IPS DF 6.9 (cell line): ENCODE measurements at regions not wholly inside any gene's neighbourhood (a gene's known extent, or its start where the extent isn't known, plus 50 kb on each side); places are given as distances from the start of the nearest gene placed in this dataset.

ENCODE experiments used
- DNase-seq: peaks from one replicate; pipeline ENCODE4 v3.0.0-alpha.2; 2013; ENCODE audit warnings: low read depth, low spot score
- H3K27ac ChIP-seq: one replicate; pipeline ENCODE4 v1.5.1; 2013; ENCODE audit warnings: low read length, control low read depth
- H3K27me3 ChIP-seq: 2 replicates; pipeline ENCODE4 v1.6.1; 2013; ENCODE audit warnings: mild to moderate bottlenecking, low read length; ENCODE audit not compliant: control insufficient read depth, insufficient read depth
- H3K36me3 ChIP-seq: 2 replicates; pipeline ENCODE4 v1.6.1; 2013; ENCODE audit warnings: low read length; ENCODE audit not compliant: control insufficient read depth, insufficient read depth
- H3K4me1 ChIP-seq: 2 replicates; pipeline ENCODE4 v1.6.1; 2013; ENCODE audit warnings: low read length; ENCODE audit not compliant: control insufficient read depth, insufficient read depth
- H3K4me3 ChIP-seq: 2 replicates; pipeline ENCODE4 v1.5.1; 2013; ENCODE audit warnings: mild to moderate bottlenecking, low read length
- H3K9me3 ChIP-seq: 2 replicates; pipeline ENCODE4 v1.6.1; 2013; ENCODE audit warnings: low read length, inconsistent platforms; ENCODE audit not compliant: control insufficient read depth, insufficient read depth
- WGBS: extraction: QIAGEN DNeasy Blood & Tissue Kit; methylation state at CpG from one replicate; pipeline ENCODE4 v1.1.7; 2013; ENCODE audit warnings: mixed read lengths, missing lambda C conversion rate; ENCODE audit not compliant: insufficient read length, insufficient coverage; 5-methylcytosine and 5-hydroxymethylcytosine counted together

GRCh38 chr15:91517491-91518200 lies 335.9 kb upstream of the SLCO3A1 start:
- no peak overlapping the region for H3K27ac ChIP-seq
- no peak overlapping the region for H3K4me3 ChIP-seq
- no peak for DNase-seq
- H3K4me1 ChIP-seq = no peaks in the 10 kb centered on the region
- no peaks in the 10 kb centered on the region for H3K27me3 ChIP-seq
- no peaks in the 10 kb centered on the region for H3K9me3 ChIP-seq
- WGBS = no CpG with 5 or more reads among the region's 4 CpGs
- no peaks in the 10 kb centered on the region for H3K36me3 ChIP-seq

DNA sequence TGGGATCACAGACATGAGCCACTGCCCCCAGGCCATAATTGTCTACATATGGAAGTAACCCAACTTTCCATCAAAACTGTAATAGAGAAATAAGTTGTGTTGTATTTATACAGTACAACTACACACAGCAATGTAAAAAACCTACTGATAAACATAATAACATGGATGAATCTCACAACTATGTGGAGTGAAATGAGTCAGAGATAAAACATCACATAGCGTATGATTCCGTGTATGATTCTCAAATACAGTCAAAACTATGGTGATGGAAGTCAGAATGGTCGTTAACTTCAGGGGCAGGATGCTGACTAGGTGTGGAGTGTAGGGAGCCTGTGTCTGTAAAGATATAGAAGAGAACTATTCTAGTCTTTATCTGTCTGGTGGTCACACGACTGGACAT lies 332.7 kb upstream of the SLCO3A1 start:
- WGBS = no CpG with 5 or more reads among the region's 4 CpGs

GRCh38 chr15:91521548-91521947 lies 332.0 kb upstream of the SLCO3A1 start:
- H3K9me3 ChIP-seq = no peaks in the 10 kb centered on the region; the same call in 1 of the 2 replicates
- no peaks in the 10 kb centered on the region for H3K27me3 ChIP-seq
- WGBS = no CpG with 5 or more reads among the region's 9 CpGs
- no peak overlapping the region for H3K27ac ChIP-seq
- no peak for DNase-seq
- H3K4me1 ChIP-seq = no peaks in the 10 kb centered on the region
- H3K36me3 ChIP-seq = no peaks in the 10 kb centered on the region
- H3K4me3 ChIP-seq = no peak overlapping the region

More for the DNA sequence above, 332.7 kb upstream of the SLCO3A1 start:
- Histone ChIP-seq H3K27ac (no peak overlapping the region), H3K4me3 (no peak overlapping the region), H3K9me3 (no peaks in the 10 kb centered on the region; the same call in 1 of the 2 replicates), H3K27me3 (no peaks in the 10 kb centered on the region), H3K36me3 (no peaks in the 10 kb centered on the region), H3K4me1 (no peaks in the 10 kb centered on the region)
- no peak for DNase-seq

DNA sequence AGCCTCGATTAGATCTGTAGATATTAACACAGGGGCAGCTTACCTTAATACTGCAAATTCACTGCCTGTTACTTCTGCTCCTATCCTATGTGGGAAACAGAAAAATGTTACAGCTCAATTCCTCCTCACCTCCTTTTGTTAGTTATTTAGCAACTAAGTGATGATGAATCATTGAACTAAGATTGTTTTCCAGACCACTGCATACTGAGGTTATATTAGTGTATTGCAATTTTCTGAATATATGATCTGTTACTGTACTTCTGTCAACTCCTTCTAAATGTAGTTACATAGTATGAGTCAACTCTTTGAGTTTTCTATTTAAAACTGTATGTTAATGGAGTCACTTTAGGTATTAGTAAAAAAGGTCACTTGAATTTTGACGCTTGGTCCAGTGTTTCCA lies 331.5 kb upstream of the SLCO3A1 start:
- H3K9me3 ChIP-seq = no peaks in the 10 kb centered on the region; the same call in 1 of the 2 replicates
- no CpG with 5 or more reads among the region's 2 CpGs for whole genome bisulfite sequencing
- H3K27me3 ChIP-seq = no peaks in the 10 kb centered on the region
- no peaks in the 10 kb centered on the region for H3K4me1 ChIP-seq
- no peak overlapping the region for H3K4me3 ChIP-seq
- DNase-seq = no peak
- no peak overlapping the region for H3K27ac ChIP-seq
- H3K36me3 ChIP-seq = no peaks in the 10 kb centered on the region

DNA sequence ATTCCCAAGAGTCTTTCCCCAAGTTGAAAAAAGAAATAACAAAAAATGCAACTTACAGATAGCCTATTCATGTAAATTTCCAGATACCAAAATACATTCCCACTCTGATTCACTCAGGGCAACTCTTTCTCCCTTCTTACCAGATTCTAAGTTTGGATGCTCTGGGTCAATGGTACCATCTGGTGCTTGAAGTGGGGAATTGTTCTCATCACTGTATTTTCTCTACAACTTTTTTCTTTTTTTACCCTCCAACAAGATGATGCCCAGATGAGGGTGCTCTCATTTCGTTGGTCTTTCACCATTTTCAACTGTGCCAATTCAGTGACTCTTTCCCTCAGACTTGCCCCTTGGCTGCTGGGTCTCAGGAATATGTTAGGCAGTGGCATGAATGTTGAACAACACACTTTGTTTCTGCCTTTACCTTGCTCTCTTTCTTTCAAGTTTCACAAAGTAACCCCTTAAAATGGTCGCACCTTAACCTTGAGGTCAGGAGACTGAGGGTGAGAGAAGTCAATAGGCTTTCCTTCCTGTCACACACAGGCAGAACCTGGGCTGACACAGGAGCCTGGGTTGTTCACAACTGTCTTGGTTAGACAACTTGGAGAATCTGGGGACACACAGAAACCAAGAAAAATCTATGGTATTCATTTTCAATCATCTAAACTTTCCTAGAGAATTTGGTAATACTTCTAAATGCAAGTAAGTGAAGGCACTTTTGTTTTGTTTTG lies 330.7 kb upstream of the SLCO3A1 start:
- WGBS = no CpG with 5 or more reads among the region's 2 CpGs
- Histone ChIP-seq H3K27ac (no peak overlapping the region), H3K27me3 (no peaks in the 10 kb centered on the region), H3K36me3 (no peaks in the 10 kb centered on the region), H3K4me3 (no peak overlapping the region), H3K9me3 (no peaks in the 10 kb centered on the region; the same call in 1 of the 2 replicates), H3K4me1 (no peaks in the 10 kb centered on the region)
- DNase-seq = no peak

- Histone ChIP-seq H3K36me3 (no peaks in the 10 kb centered on the region), H3K27ac (no peak overlapping the region), H3K4me1 (no peaks in the 10 kb centered on the region), H3K4me3 (no peak overlapping the region), H3K27me3 (no peaks in the 10 kb centered on the region), H3K9me3 (no peaks in the 10 kb centered on the region; the same call in 1 of the 2 replicates)
- no peak for DNase-seq
- WGBS = no CpG with 5 or more reads among the region's 1 CpG
These were observed 329.9 kb upstream of the SLCO3A1 start for GRCh38 chr15:91523596-91523995.

GRCh38 chr15:91524534-91524933 lies 329.0 kb upstream of the SLCO3A1 start:
- no peaks in the 10 kb centered on the region for H3K36me3 ChIP-seq
- no peaks in the 10 kb centered on the region for H3K27me3 ChIP-seq
- H3K4me3 ChIP-seq = no peak overlapping the region
- no peak for DNase-seq
- no peak overlapping the region for H3K27ac ChIP-seq
- H3K9me3 ChIP-seq = no peaks in the 10 kb centered on the region; the same call in 1 of the 2 replicates
- WGBS = no CpG with 5 or more reads among the region's 2 CpGs
- no peaks in the 10 kb centered on the region for H3K4me1 ChIP-seq

DNA sequence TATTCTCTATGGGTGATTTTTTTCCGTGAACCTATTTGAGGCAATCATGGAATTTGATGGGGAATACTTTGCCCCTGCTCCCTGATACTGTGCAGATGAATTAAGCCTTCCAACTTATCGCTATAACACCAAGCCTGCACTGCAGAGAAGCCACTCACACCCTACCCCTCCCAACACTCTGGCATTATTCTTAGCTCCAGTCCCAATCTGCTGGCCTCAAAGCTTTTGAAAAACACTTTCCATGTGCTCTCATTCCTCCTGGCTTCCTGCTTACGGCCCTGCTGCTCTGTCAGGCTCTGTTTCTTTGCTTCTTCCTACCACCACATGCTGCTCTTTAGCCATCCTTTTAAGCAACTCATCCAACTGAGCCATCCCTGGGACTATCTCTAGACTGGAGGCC lies 327.8 kb upstream of the SLCO3A1 start:
- Histone ChIP-seq H3K4me1 (no peaks in the 10 kb centered on the region), H3K27ac (no peak overlapping the region), H3K36me3 (no peaks in the 10 kb centered on the region), H3K9me3 (no peaks in the 10 kb centered on the region; the same call in 1 of the 2 replicates), H3K4me3 (no peak overlapping the region), H3K27me3 (no peaks in the 10 kb centered on the region)
- DNase-seq = no peak
- WGBS = no CpG with 5 or more reads among the region's 3 CpGs

DNA sequence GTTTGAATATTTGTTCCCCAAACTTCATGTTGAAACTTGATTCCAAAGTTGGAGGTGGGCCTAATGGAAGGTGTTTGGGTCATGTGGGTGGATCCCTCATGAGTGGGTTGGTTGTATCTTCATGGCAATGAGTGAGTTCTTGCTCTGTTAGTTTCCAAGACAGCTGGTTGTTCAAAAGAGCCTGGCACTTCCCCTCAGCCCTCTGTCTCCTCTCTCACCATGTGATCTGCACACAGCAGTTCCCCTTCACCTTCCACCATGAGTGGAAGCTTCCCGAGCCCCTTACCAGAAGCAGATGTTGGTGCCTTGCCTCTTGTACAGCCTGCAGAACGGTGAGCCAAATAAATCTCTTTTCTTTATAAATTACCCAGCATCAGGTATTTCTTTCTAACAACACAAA lies 327.1 kb upstream of the SLCO3A1 start:
- no peak overlapping the region for H3K27ac ChIP-seq
- WGBS = no CpG with 5 or more reads among the region's 2 CpGs
- no peak for DNase-seq
- H3K36me3 ChIP-seq = no peaks in the 10 kb centered on the region
- H3K27me3 ChIP-seq = no peaks in the 10 kb centered on the region
- no peaks in the 10 kb centered on the region for H3K4me1 ChIP-seq
- no peak overlapping the region for H3K4me3 ChIP-seq
- no peaks in the 10 kb centered on the region; the same call in 1 of the 2 replicates for H3K9me3 ChIP-seq

GRCh38 chr15:91528801-91529200 lies 324.7 kb upstream of the SLCO3A1 start:
- no CpG with 5 or more reads among the region's 5 CpGs for WGBS
- no peaks in the 10 kb centered on the region for H3K27me3 ChIP-seq
- H3K27ac ChIP-seq = no peak overlapping the region
- H3K9me3 ChIP-seq = no peaks in the 10 kb centered on the region
- H3K36me3 ChIP-seq = no peaks in the 10 kb centered on the region
- no peak overlapping the region for H3K4me3 ChIP-seq
- DNase-seq = no peak
- no peaks in the 10 kb centered on the region for H3K4me1 ChIP-seq
